ENCODE measurements at regions not wholly inside any gene's neighbourhood (a gene's known extent, or its start where the extent isn't known, plus 50 kb on each side); places are given as distances from the start of the nearest gene placed in this dataset.

GRCh38 chr5:3736926-3737325 is 141.3 kb downstream of the IRX1 start:
- DNase-seq = no peak

GRCh38 chr5:3738919-3739318 is 143.3 kb downstream of the IRX1 start:
- no peak for DNase-seq

- DNase-seq = no peak
Observed at GRCh38 chr5:3740546-3741373, 145.1 kb downstream of the IRX1 start.

GRCh38 chr5:3741374-3741770 is 145.7 kb downstream of the IRX1 start:
- DNase-seq = no peak

GRCh38 chr5:3742750-3743149 is 147.1 kb downstream of the IRX1 start:
- no peak for DNase-seq

- DNase-seq = no peak
Observed at GRCh38 chr5:3751846-3752245, 156.2 kb downstream of the IRX1 start.

- DNase-seq = no peak
Observed at GRCh38 chr5:3778000-3778550, 182.4 kb downstream of the IRX1 start.

GRCh38 chr5:3778945-3779344 is 183.3 kb downstream of the IRX1 start:
- DNase-seq = no peak

- no peak for DNase-seq
Observed at GRCh38 chr5:3780278-3780677, 184.6 kb downstream of the IRX1 start.

GRCh38 chr5:3780907-3781306 is 185.3 kb downstream of the IRX1 start:
- no peak for DNase-seq

GRCh38 chr5:3784854-3785253 is 189.2 kb downstream of the IRX1 start:
- no peak for DNase-seq

- DNase-seq = no peak
Observed at GRCh38 chr5:3786165-3786564, 190.5 kb downstream of the IRX1 start.

GRCh38 chr5:3786891-3787430 is 191.3 kb downstream of the IRX1 start:
- no peak for DNase-seq

GRCh38 chr5:3787604-3788003 is 192.0 kb downstream of the IRX1 start:
- no peak for DNase-seq

- no peak for DNase-seq
Observed at GRCh38 chr5:3789519-3790193, 194.0 kb downstream of the IRX1 start.

GRCh38 chr5:3793162-3793561 is 197.5 kb downstream of the IRX1 start:
- no peak for DNase-seq

- DNase-seq = no peak
Observed at GRCh38 chr5:3794611-3795010, 199.0 kb downstream of the IRX1 start.

GRCh38 chr5:3796736-3797135 is 201.1 kb downstream of the IRX1 start:
- no peak for DNase-seq

- no peak for DNase-seq
Observed at GRCh38 chr5:3801967-3802366, 206.3 kb downstream of the IRX1 start.

GRCh38 chr5:3809455-3809854 is 213.8 kb downstream of the IRX1 start:
- DNase-seq = no peak

GRCh38 chr5:3811116-3811515 is 215.5 kb downstream of the IRX1 start:
- no peak for DNase-seq

- no peak for DNase-seq
Observed at GRCh38 chr5:3818624-3819023, 223.0 kb downstream of the IRX1 start.

- no peak for DNase-seq
Observed at GRCh38 chr5:3825531-3826451, 230.2 kb downstream of the IRX1 start.

Measured in NCI-H1417 (cell line).